Gastroesophageal sphincter (tissue), 3 donors: ENCODE measurements at regions not wholly inside any gene's neighbourhood (a gene's known extent, or its start where the extent isn't known, plus 50 kb on each side); places are given as distances from the start of the nearest gene placed in this dataset.
"Not testable (repeated sequence)": the region's sequence is repeated elsewhere in the genome, so short reads cannot be mapped to it uniquely, and the experiment has no call there.

ENCODE experiments used
- EP300 ChIP-seq: sonication (generic); formaldehyde crosslinking; IDR thresholded peaks from one replicate; pipeline ENCODE4 v1.6.1; 2017; ENCODE audit warnings: antibody characterized with exemption, mild to moderate bottlenecking
- POLR2A ChIP-seq, 2 donors: fragments of 450-650 bp; IDR thresholded peaks; one replicate each; pipeline ENCODE4 v1.6.1; 2017; ENCODE audit warnings: antibody characterized with exemption in 2 of 2, mild to moderate bottlenecking in 2 of 2, moderate library complexity in 1 of 2
- POLR2AphosphoS5 ChIP-seq: sonication (generic); formaldehyde crosslinking; IDR thresholded peaks from one replicate; pipeline ENCODE4 v1.6.1; 2017; ENCODE audit warnings: antibody characterized with exemption
- TF ChIP-seq, protein P1 (sequence below), 4 experiments: fragments of 200-600 bp in 2 of 4; fragments of 450-650 bp in 2 of 4; sonication (generic) in 1 of 4; IDR thresholded peaks; one replicate each; pipeline ENCODE4 v1.5.1; 2017 to 2019; ENCODE audit warnings: antibody characterized with exemption in 4 of 4, mild to moderate bottlenecking in 2 of 4, moderate library complexity in 2 of 4

DNA sequence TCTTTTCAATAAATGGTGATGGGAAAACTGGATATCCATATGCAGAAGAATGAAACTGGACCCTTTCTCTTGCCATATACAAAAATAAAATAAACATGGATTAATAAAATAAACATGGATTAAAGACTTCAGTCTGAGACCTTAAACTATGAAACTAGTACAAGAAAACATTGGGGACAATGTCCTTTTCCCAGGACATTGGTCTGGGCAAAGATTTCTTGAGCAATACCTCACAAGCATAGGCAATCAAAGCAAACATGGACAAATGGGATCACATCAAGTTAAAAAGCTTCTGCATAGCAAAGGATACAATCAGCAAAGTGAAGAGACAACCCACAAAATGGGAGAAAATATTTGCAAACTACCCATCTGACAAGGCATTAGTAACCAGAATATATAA, 108.5 kb downstream of the SOX3 start:
- TF ChIP-seq, protein P1, sequence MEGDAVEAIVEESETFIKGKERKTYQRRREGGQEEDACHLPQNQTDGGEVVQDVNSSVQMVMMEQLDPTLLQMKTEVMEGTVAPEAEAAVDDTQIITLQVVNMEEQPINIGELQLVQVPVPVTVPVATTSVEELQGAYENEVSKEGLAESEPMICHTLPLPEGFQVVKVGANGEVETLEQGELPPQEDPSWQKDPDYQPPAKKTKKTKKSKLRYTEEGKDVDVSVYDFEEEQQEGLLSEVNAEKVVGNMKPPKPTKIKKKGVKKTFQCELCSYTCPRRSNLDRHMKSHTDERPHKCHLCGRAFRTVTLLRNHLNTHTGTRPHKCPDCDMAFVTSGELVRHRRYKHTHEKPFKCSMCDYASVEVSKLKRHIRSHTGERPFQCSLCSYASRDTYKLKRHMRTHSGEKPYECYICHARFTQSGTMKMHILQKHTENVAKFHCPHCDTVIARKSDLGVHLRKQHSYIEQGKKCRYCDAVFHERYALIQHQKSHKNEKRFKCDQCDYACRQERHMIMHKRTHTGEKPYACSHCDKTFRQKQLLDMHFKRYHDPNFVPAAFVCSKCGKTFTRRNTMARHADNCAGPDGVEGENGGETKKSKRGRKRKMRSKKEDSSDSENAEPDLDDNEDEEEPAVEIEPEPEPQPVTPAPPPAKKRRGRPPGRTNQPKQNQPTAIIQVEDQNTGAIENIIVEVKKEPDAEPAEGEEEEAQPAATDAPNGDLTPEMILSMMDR (IDR thresholded peaks at IDR 0.05), result not testable (repeated sequence)
- not testable (repeated sequence) for TF ChIP-seq POLR2A (IDR thresholded peaks at IDR 0.05); POLR2AphosphoS5; EP300
